BLaER1 (cell line): ENCODE measurements at regions not wholly inside any gene's neighbourhood (a gene's known extent, or its start where the extent isn't known, plus 50 kb on each side); places are given as distances from the start of the nearest gene placed in this dataset.
"Not testable (repeated sequence)": the region's sequence is repeated elsewhere in the genome, so short reads cannot be mapped to it uniquely, and the experiment has no call there.

Experiments
- H3K27ac ChIP-seq: shearing (Covaris generic); formaldehyde crosslinking; 2 replicates; pipeline ENCODE4 v1.8.1; 2022
- H3K27me3 ChIP-seq: shearing (Covaris generic); formaldehyde crosslinking; 2 replicates; pipeline ENCODE4 v1.8.1; 2022
- H3K36me3 ChIP-seq: shearing (Covaris generic); formaldehyde crosslinking; 2 replicates; pipeline ENCODE4 v1.8.1; 2022
- H3K4me1 ChIP-seq: shearing (Covaris generic); formaldehyde crosslinking; 2 replicates; pipeline ENCODE4 v1.8.1; 2022
- H3K4me2 ChIP-seq: shearing (Covaris generic); formaldehyde crosslinking; 2 replicates; pipeline ENCODE4 v1.8.1; 2022
- H3K4me3 ChIP-seq: shearing (Covaris generic); formaldehyde crosslinking; 2 replicates; pipeline ENCODE4 v1.8.1; 2022
- H3K9ac ChIP-seq: shearing (Covaris generic); formaldehyde crosslinking; 2 replicates; pipeline ENCODE4 v1.8.1; 2022
- H3K9me3 ChIP-seq: shearing (Covaris generic); formaldehyde crosslinking; 2 replicates; pipeline ENCODE4 v1.8.1; 2022
- H4K20me1 ChIP-seq: shearing (Covaris generic); formaldehyde crosslinking; 2 replicates; pipeline ENCODE4 v1.8.1; 2022
- Cebpa-rat ChIP-seq: shearing (Covaris generic); IDR thresholded peaks from 2 replicates; pipeline ENCODE4 v1.8.1; 2022

- Histone ChIP-seq H3K4me3 (no peak overlapping the region), H4K20me1 (no peaks in the 10 kb centered on the region), H3K27ac (no peak overlapping the region), H3K9me3 (no peaks in the 10 kb centered on the region), H3K27me3 (no peaks in the 10 kb centered on the region), H3K36me3 (no peaks in the 10 kb centered on the region), H3K4me2 (no peak overlapping the region), H3K4me1 (no peaks in the 10 kb centered on the region), H3K9ac (no peak overlapping the region)
- no peak for TF ChIP-seq Cebpa-rat
Measured at GRCh38 chr5:148746826-148747535, 79.4 kb upstream of the ADRB2 start.

- no peak for TF ChIP-seq Cebpa-rat
- Histone ChIP-seq H3K4me3 (no peak overlapping the region), H3K27ac (no peak overlapping the region), H3K9me3 (no peaks in the 10 kb centered on the region), H3K27me3 (no peaks in the 10 kb centered on the region), H3K9ac (no peak overlapping the region), H3K4me1 (no peaks in the 10 kb centered on the region), H3K4me2 (no peak overlapping the region), H3K36me3 (no peaks in the 10 kb centered on the region), H4K20me1 (no peaks in the 10 kb centered on the region)
Measured at GRCh38 chr5:148747536-148747906, 78.9 kb upstream of the ADRB2 start.

- no peak for TF ChIP-seq Cebpa-rat
- Histone ChIP-seq H4K20me1 (no peaks in the 10 kb centered on the region), H3K36me3 (no peaks in the 10 kb centered on the region), H3K4me2 (no peak overlapping the region), H3K9ac (no peak overlapping the region), H3K9me3 (no peaks in the 10 kb centered on the region), H3K4me1 (no peaks in the 10 kb centered on the region), H3K27me3 (no peaks in the 10 kb centered on the region), H3K4me3 (no peak overlapping the region), H3K27ac (no peak overlapping the region)
Measured at GRCh38 chr5:148748702-148749392, 77.6 kb upstream of the ADRB2 start.

- Histone ChIP-seq H4K20me1 (no peaks in the 10 kb centered on the region), H3K9me3 (peaks cover 5% of the 10 kb centered on the region), H3K4me2 (no peak overlapping the region), H3K4me1 (no peaks in the 10 kb centered on the region), H3K36me3 (no peaks in the 10 kb centered on the region), H3K9ac (no peak overlapping the region), H3K27me3 (no peaks in the 10 kb centered on the region), H3K27ac (no peak overlapping the region), H3K4me3 (no peak overlapping the region)
- TF ChIP-seq Cebpa-rat = no peak
Measured at GRCh38 chr5:148750614-148751013, 75.8 kb upstream of the ADRB2 start.

GRCh38 chr5:148751025-148751424 lies 75.4 kb upstream of the ADRB2 start:
- no peak overlapping the region for H3K4me3 ChIP-seq
- H3K9me3 ChIP-seq = peaks cover 5% of the 10 kb centered on the region
- H3K36me3 ChIP-seq = no peaks in the 10 kb centered on the region
- H3K27me3 ChIP-seq = no peaks in the 10 kb centered on the region
- H3K27ac ChIP-seq = no peak overlapping the region
- no peak for TF ChIP-seq Cebpa-rat
- H3K4me2 ChIP-seq = no peak overlapping the region
- H3K9ac ChIP-seq = no peak overlapping the region
- no peaks in the 10 kb centered on the region for H4K20me1 ChIP-seq
- no peaks in the 10 kb centered on the region for H3K4me1 ChIP-seq

GRCh38 chr5:148752375-148752774 lies 74.0 kb upstream of the ADRB2 start:
- H3K9me3 ChIP-seq, H3K27me3 ChIP-seq, H3K27ac ChIP-seq, H3K9ac ChIP-seq, H3K36me3 ChIP-seq, H3K4me2 ChIP-seq, H4K20me1 ChIP-seq, H3K4me1 ChIP-seq, H3K4me3 ChIP-seq: not testable (repeated sequence)

- TF ChIP-seq Cebpa-rat = no peak
- Histone ChIP-seq H3K4me3 (no peak overlapping the region), H3K9ac (no peak overlapping the region), H3K27ac (no peak overlapping the region), H3K9me3 (peaks cover 5% of the 10 kb centered on the region), H3K4me2 (no peak overlapping the region), H3K27me3 (no peaks in the 10 kb centered on the region), H3K4me1 (no peaks in the 10 kb centered on the region), H4K20me1 (no peaks in the 10 kb centered on the region), H3K36me3 (no peaks in the 10 kb centered on the region)
Measured at GRCh38 chr5:148759101-148759500, 67.3 kb upstream of the ADRB2 start.

- no peaks in the 10 kb centered on the region; the same call in 1 of the 2 replicates for H3K9me3 ChIP-seq
- H3K27ac ChIP-seq = no peak overlapping the region
- no peaks in the 10 kb centered on the region for H4K20me1 ChIP-seq
- TF ChIP-seq Cebpa-rat = no peak
- H3K36me3 ChIP-seq = no peaks in the 10 kb centered on the region
- no peaks in the 10 kb centered on the region for H3K4me1 ChIP-seq
- H3K4me3 ChIP-seq = no peak overlapping the region
- no peak overlapping the region for H3K4me2 ChIP-seq
- no peak overlapping the region for H3K9ac ChIP-seq
- H3K27me3 ChIP-seq = no peaks in the 10 kb centered on the region
Measured at GRCh38 chr5:148760945-148761638, 65.3 kb upstream of the ADRB2 start.

- Histone ChIP-seq H3K4me3 (no peak overlapping the region), H3K9ac (no peak overlapping the region), H3K9me3 (no peaks in the 10 kb centered on the region), H3K27me3 (no peaks in the 10 kb centered on the region), H3K4me1 (no peaks in the 10 kb centered on the region), H3K36me3 (no peaks in the 10 kb centered on the region), H3K27ac (no peak overlapping the region), H3K4me2 (no peak overlapping the region), H4K20me1 (no peaks in the 10 kb centered on the region)
- TF ChIP-seq Cebpa-rat = no peak
Measured at GRCh38 chr5:148763996-148764395, 62.4 kb upstream of the ADRB2 start.

GRCh38 chr5:148765061-148765460 lies 61.4 kb upstream of the ADRB2 start:
- no peaks in the 10 kb centered on the region for H3K4me1 ChIP-seq
- H3K9ac ChIP-seq = no peak overlapping the region
- H3K9me3 ChIP-seq = no peaks in the 10 kb centered on the region
- H3K4me2 ChIP-seq = no peak overlapping the region
- no peaks in the 10 kb centered on the region for H4K20me1 ChIP-seq
- no peak for TF ChIP-seq Cebpa-rat
- no peak overlapping the region for H3K4me3 ChIP-seq
- no peaks in the 10 kb centered on the region for H3K27me3 ChIP-seq
- no peaks in the 10 kb centered on the region for H3K36me3 ChIP-seq
- no peak overlapping the region for H3K27ac ChIP-seq
